ENCODE measurements at regions not wholly inside any gene's neighbourhood (a gene's known extent, or its start where the extent isn't known, plus 50 kb on each side); places are given as distances from the start of the nearest gene placed in this dataset.
"Not testable (repeated sequence)": the region's sequence is repeated elsewhere in the genome, so short reads cannot be mapped to it uniquely, and the experiment has no call there.

DNA sequence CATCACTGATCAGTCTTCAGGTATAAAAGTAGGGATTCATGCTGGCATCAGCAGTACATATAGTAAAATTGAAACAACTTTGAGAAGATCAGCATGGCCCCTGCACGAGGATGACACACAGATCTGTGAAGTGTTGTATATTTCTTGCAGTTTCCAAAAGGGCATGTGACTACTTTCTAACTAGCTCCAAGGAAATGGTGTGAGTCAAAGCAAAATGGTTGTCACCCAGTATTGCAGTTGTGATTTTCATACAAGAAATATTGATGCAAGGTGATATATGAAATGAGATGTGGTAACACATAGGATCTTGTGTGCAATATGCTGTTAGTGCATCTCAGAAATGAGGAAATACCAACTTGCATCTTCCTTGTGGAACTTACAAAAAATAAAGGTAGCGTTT is 74.5 kb upstream of the ACBD5 start:
- 73% methylated on average over 2 of the region's 2 CpGs for WGBS
- not testable (repeated sequence) for H3K9ac ChIP-seq (ENCODE audit: low read depth in 1 of 2, low read length in 2 of 2); H3K36me3 ChIP-seq (ENCODE audit: control insufficient read depth in 4 of 4, insufficient read depth in 3 of 4, low read depth in 1 of 4, low read length in 3 of 4); H3K27ac ChIP-seq (ENCODE audit: low read depth in 1 of 2, low read length in 2 of 2); DNase-seq (ENCODE audit: low spot score); H3K27me3 ChIP-seq (ENCODE audit: control insufficient read depth in 4 of 4, insufficient read depth in 4 of 4, low read length in 3 of 4); H3K9me3 ChIP-seq (ENCODE audit: control insufficient read depth in 4 of 4, low read length in 3 of 4); H3K4me3 ChIP-seq (ENCODE audit: low read depth in 1 of 3, low read length in 3 of 3); H3K4me1 ChIP-seq (ENCODE audit: control insufficient read depth in 4 of 4, insufficient read depth in 4 of 4, low read length in 3 of 4)

DNA sequence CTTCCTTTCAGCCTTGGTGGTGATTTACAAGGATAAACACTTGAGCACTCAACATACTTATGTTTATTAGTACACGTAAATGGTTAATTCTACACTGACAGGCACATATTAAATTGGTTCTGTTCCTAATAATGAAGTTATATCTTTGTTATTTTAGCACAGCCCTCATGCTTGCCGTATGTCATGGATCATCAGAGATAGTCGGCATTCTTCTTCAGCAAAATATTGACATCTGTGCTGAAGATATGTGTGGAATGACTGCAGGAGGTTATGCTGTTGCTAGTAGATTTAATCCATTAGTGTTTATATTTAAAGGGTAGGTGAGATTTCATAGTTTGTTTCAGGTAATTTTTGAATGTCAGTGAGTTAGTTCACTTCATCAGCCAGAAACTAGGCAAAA is 73.0 kb upstream of the ACBD5 start:
- not testable (repeated sequence) for DNase-seq (ENCODE audit: low spot score); H3K27me3 ChIP-seq (ENCODE audit: control insufficient read depth in 4 of 4, insufficient read depth in 4 of 4, low read length in 3 of 4); H3K36me3 ChIP-seq (ENCODE audit: control insufficient read depth in 4 of 4, insufficient read depth in 3 of 4, low read depth in 1 of 4, low read length in 3 of 4); H3K9ac ChIP-seq (ENCODE audit: low read depth in 1 of 2, low read length in 2 of 2); H3K9me3 ChIP-seq (ENCODE audit: control insufficient read depth in 4 of 4, low read length in 3 of 4); H3K27ac ChIP-seq (ENCODE audit: low read depth in 1 of 2, low read length in 2 of 2); H3K4me1 ChIP-seq (ENCODE audit: control insufficient read depth in 4 of 4, insufficient read depth in 4 of 4, low read length in 3 of 4); H3K4me3 ChIP-seq (ENCODE audit: low read depth in 1 of 3, low read length in 3 of 3)
- WGBS, result 78% methylated on average over 3 of the region's 3 CpGs

DNA sequence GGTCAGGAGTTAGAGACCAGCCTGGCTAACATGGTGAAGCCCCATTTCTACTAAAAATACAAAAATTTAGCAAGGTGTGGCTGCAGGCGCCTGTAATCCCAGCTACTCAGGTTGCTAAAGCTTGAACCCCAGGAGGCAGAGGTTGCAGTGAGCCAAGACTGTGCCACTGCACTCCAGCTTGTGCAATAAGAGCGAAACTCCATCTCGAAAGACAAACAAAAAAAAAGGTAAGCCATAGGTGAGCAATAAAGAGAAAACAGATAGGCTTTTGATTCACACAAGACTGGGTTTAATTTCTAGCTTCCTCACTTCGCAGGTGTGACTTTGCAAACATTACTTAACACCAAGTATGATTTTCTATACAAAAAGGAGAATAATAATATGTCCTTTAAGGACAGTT is 72.3 kb upstream of the ACBD5 start:
- DNase-seq (ENCODE audit: low spot score), result no peak
- TF ChIP-seq GABPA (IDR thresholded peaks at IDR 0.05 in 1 of 2, conservative IDR thresholded peaks at IDR 0.05 in 1 of 2) (no peak), EGR1 (IDR thresholded peaks at IDR 0.05; ENCODE audit: low read depth in 2 of 2) (no peak), FOXA1 (IDR thresholded peaks at IDR 0.05) (no peak), SP1 (IDR thresholded peaks at IDR 0.05) (no peak), TAF1 (conservative IDR thresholded peaks at IDR 0.05) (no peak), JUND (IDR thresholded peaks at IDR 0.05) (no peak), NR2F2 (IDR thresholded peaks at IDR 0.05) (no peak), HNF4A (conservative IDR thresholded peaks at IDR 0.05) (no peak), HNF4G (IDR thresholded peaks at IDR 0.05) (no peak), RAD21 (IDR thresholded peaks at IDR 0.05) (no peak)
- TF ChIP-seq, protein P1, sequence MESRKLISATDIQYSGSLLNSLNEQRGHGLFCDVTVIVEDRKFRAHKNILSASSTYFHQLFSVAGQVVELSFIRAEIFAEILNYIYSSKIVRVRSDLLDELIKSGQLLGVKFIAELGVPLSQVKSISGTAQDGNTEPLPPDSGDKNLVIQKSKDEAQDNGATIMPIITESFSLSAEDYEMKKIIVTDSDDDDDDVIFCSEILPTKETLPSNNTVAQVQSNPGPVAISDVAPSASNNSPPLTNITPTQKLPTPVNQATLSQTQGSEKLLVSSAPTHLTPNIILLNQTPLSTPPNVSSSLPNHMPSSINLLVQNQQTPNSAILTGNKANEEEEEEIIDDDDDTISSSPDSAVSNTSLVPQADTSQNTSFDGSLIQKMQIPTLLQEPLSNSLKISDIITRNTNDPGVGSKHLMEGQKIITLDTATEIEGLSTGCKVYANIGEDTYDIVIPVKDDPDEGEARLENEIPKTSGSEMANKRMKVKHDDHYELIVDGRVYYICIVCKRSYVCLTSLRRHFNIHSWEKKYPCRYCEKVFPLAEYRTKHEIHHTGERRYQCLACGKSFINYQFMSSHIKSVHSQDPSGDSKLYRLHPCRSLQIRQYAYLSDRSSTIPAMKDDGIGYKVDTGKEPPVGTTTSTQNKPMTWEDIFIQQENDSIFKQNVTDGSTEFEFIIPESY (IDR thresholded peaks at IDR 0.05), result no peak
- TF ChIP-seq, protein P2, sequence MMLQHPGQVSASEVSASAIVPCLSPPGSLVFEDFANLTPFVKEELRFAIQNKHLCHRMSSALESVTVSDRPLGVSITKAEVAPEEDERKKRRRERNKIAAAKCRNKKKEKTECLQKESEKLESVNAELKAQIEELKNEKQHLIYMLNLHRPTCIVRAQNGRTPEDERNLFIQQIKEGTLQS (IDR thresholded peaks at IDR 0.05), result no peak
- TF ChIP-seq, protein P3, sequence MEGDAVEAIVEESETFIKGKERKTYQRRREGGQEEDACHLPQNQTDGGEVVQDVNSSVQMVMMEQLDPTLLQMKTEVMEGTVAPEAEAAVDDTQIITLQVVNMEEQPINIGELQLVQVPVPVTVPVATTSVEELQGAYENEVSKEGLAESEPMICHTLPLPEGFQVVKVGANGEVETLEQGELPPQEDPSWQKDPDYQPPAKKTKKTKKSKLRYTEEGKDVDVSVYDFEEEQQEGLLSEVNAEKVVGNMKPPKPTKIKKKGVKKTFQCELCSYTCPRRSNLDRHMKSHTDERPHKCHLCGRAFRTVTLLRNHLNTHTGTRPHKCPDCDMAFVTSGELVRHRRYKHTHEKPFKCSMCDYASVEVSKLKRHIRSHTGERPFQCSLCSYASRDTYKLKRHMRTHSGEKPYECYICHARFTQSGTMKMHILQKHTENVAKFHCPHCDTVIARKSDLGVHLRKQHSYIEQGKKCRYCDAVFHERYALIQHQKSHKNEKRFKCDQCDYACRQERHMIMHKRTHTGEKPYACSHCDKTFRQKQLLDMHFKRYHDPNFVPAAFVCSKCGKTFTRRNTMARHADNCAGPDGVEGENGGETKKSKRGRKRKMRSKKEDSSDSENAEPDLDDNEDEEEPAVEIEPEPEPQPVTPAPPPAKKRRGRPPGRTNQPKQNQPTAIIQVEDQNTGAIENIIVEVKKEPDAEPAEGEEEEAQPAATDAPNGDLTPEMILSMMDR (IDR thresholded peaks at IDR 0.05; ENCODE audit: low read depth, low read length, missing input control), result no peak
- TF ChIP-seq, protein P4, sequence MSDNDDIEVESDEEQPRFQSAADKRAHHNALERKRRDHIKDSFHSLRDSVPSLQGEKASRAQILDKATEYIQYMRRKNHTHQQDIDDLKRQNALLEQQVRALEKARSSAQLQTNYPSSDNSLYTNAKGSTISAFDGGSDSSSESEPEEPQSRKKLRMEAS (IDR thresholded peaks at IDR 0.05), result no peak
- WGBS, result 77% methylated on average over 4 of the region's 4 CpGs
- Histone ChIP-seq H3K4me3 (ENCODE audit: low read depth in 1 of 3, low read length in 3 of 3) (no peak overlapping the region), H3K9me3 (ENCODE audit: control insufficient read depth in 4 of 4, low read length in 3 of 4) (no peaks in the 10 kb centered on the region), H3K27me3 (ENCODE audit: control insufficient read depth in 4 of 4, insufficient read depth in 4 of 4, low read length in 3 of 4) (no peaks in the 10 kb centered on the region), H3K36me3 (ENCODE audit: control insufficient read depth in 4 of 4, insufficient read depth in 3 of 4, low read depth in 1 of 4, low read length in 3 of 4) (no peaks in the 10 kb centered on the region), H3K27ac (ENCODE audit: low read depth in 1 of 2, low read length in 2 of 2) (no peak overlapping the region), H3K9ac (ENCODE audit: low read depth in 1 of 2, low read length in 2 of 2) (no peak overlapping the region), H3K4me1 (ENCODE audit: control insufficient read depth in 4 of 4, insufficient read depth in 4 of 4, low read length in 3 of 4) (no peaks in the 10 kb centered on the region)

DNA sequence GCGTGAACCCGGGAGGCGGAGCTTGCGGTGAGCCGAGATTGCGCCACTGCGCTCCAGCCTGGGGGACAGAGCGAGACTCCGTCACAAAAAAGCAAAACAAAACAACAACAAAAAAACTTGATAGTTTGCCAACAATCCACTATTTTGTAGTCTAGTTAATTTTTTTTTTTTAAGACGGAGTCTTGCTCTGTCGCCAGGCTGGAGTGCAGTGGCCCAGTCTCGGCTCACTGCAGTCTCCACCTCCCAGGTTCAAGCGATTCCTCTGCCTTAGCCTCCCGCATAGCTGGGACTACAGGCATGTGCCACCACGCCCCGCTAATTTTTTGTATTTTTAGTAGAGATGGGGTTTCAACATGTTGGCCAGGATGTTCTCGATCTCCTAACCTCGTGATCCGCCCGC is 71.2 kb upstream of the ACBD5 start:
- H3K36me3 ChIP-seq (ENCODE audit: control insufficient read depth in 4 of 4, insufficient read depth in 3 of 4, low read depth in 1 of 4, low read length in 3 of 4); H3K27ac ChIP-seq (ENCODE audit: low read depth in 1 of 2, low read length in 2 of 2); DNase-seq (ENCODE audit: low spot score); H3K27me3 ChIP-seq (ENCODE audit: control insufficient read depth in 4 of 4, insufficient read depth in 4 of 4, low read length in 3 of 4); H3K9me3 ChIP-seq (ENCODE audit: control insufficient read depth in 4 of 4, low read length in 3 of 4); H3K4me1 ChIP-seq (ENCODE audit: control insufficient read depth in 4 of 4, insufficient read depth in 4 of 4, low read length in 3 of 4); H3K9ac ChIP-seq (ENCODE audit: low read depth in 1 of 2, low read length in 2 of 2); H3K4me3 ChIP-seq (ENCODE audit: low read depth in 1 of 3, low read length in 3 of 3): not testable (repeated sequence)
- 97% methylated on average over 20 of the region's 20 CpGs for WGBS

DNA sequence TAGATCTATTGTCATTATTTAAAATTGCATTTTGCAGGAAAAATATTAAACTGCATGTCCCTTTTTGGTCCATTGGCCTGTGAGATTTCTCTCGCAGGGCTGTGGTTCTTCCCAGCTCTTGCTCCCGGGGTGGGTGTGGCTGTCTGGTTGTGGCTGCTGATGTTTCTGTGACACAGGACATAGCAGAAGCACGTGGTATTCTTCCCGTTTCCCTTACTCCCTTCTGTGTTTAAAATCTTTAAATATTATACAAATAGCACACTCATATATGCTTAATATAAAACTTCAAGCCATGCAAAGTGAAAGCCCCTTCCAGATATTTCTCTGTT is 57.9 kb upstream of the ACBD5 start:
- H3K4me3 ChIP-seq (ENCODE audit: low read depth in 1 of 3, low read length in 3 of 3); H3K9me3 ChIP-seq (ENCODE audit: control insufficient read depth in 4 of 4, low read length in 3 of 4); DNase-seq (ENCODE audit: low spot score); H3K9ac ChIP-seq (ENCODE audit: low read depth in 1 of 2, low read length in 2 of 2); H3K27me3 ChIP-seq (ENCODE audit: control insufficient read depth in 4 of 4, insufficient read depth in 4 of 4, low read length in 3 of 4); H3K27ac ChIP-seq (ENCODE audit: low read depth in 1 of 2, low read length in 2 of 2); H3K4me1 ChIP-seq (ENCODE audit: control insufficient read depth in 4 of 4, insufficient read depth in 4 of 4, low read length in 3 of 4); H3K36me3 ChIP-seq (ENCODE audit: control insufficient read depth in 4 of 4, insufficient read depth in 3 of 4, low read depth in 1 of 4, low read length in 3 of 4): not testable (repeated sequence)
- WGBS, result 70% methylated on average over 4 of the region's 4 CpGs

All from liver (tissue), 8 donors.